Body of pancreas (tissue), 4 donors: ENCODE measurements at regions not wholly inside any gene's neighbourhood (a gene's known extent, or its start where the extent isn't known, plus 50 kb on each side); places are given as distances from the start of the nearest gene placed in this dataset.

ENCODE experiments used
- POLR2A ChIP-seq, 3 donors: fragments of 450-650 bp; IDR thresholded peaks; one replicate each; pipeline ENCODE4 v1.6.1; 2016; ENCODE audit warnings: antibody characterized with exemption in 3 of 3, mild to moderate bottlenecking in 2 of 3
- TF ChIP-seq, protein P1 (sequence below), 7 experiments: fragments of 450-650 bp in 4 of 7; fragments of 200-600 bp in 3 of 7; sonication (generic) in 3 of 7; IDR thresholded peaks; one replicate each; pipeline ENCODE4 v1.5.1; 2016 to 2019; ENCODE audit warnings: antibody characterized with exemption in 7 of 7

DNA sequence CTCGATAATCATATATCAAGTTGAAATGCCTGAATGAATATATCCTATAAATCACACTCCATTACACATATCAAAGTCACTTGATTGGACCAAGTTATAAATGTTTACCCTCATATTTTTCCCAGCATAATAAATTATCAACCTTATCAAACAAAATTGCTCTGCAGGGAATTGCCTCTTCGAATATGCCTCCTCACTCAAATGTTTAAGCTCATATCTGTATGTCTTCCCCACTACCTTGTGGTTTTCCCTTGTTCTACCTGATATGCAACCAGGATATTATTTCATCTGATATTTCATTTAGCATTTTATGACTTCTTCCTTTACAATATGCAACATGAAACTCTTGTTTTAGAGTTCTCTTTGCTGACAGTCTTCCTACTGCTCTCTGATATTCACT, 226.4 kb downstream of the RASSF9 start:
- TF ChIP-seq, protein P1, sequence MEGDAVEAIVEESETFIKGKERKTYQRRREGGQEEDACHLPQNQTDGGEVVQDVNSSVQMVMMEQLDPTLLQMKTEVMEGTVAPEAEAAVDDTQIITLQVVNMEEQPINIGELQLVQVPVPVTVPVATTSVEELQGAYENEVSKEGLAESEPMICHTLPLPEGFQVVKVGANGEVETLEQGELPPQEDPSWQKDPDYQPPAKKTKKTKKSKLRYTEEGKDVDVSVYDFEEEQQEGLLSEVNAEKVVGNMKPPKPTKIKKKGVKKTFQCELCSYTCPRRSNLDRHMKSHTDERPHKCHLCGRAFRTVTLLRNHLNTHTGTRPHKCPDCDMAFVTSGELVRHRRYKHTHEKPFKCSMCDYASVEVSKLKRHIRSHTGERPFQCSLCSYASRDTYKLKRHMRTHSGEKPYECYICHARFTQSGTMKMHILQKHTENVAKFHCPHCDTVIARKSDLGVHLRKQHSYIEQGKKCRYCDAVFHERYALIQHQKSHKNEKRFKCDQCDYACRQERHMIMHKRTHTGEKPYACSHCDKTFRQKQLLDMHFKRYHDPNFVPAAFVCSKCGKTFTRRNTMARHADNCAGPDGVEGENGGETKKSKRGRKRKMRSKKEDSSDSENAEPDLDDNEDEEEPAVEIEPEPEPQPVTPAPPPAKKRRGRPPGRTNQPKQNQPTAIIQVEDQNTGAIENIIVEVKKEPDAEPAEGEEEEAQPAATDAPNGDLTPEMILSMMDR (IDR thresholded peaks at IDR 0.05): no peak
- no peak for TF ChIP-seq POLR2A (IDR thresholded peaks at IDR 0.05)
